MM.1S (cell line): ENCODE measurements at regions not wholly inside any gene's neighbourhood (a gene's known extent, or its start where the extent isn't known, plus 50 kb on each side); places are given as distances from the start of the nearest gene placed in this dataset.

ENCODE experiments used
- DNase-seq: peaks from one replicate; pipeline ENCODE4 v3.0.0-alpha.2; 2015
- H2AFZ ChIP-seq: fragments of 300-600 bp; sonication (generic); 2 replicates; pipeline ENCODE4 v1.6.0; 2016; ENCODE audit warnings: antibody characterized with exemption, low read length
- H3F3A ChIP-seq: fragments of 300-600 bp; sonication (generic); 2 replicates; pipeline ENCODE4 v1.6.1; 2016; ENCODE audit warnings: mild to moderate bottlenecking, antibody characterized with exemption, low read length, moderate library complexity, mixed read lengths; ENCODE audit not compliant: insufficient read depth
- H3K27ac ChIP-seq: fragments of 300-600 bp; sonication (generic); 2 replicates; pipeline ENCODE4 v1.5.1; 2016; ENCODE audit warnings: mild to moderate bottlenecking, low read length
- H3K27me3 ChIP-seq: fragments of 300-600 bp; sonication (generic); replicated peaks from 2 replicates; pipeline ENCODE4 v1.6.0; 2016; ENCODE audit warnings: low read length; ENCODE audit not compliant: insufficient read depth
- H3K36me3 ChIP-seq: fragments of 300-600 bp; sonication (generic); replicated peaks from 2 replicates; pipeline ENCODE4 v1.6.1; 2016; ENCODE audit warnings: mild to moderate bottlenecking, low read length, mixed read lengths; ENCODE audit not compliant: insufficient read depth
- H3K4me1 ChIP-seq: fragments of 300-600 bp; sonication (generic); 2 replicates; pipeline ENCODE4 v1.6.1; 2016; ENCODE audit warnings: low read length, mixed read lengths
- H3K4me2 ChIP-seq: fragments of 300-600 bp; sonication (generic); 2 replicates; pipeline ENCODE4 v1.6.0; 2016; ENCODE audit warnings: low read depth, low read length
- H3K4me3 ChIP-seq: fragments of 300-600 bp; sonication (generic); 2 replicates; pipeline ENCODE4 v1.5.1; 2016; ENCODE audit warnings: low read length, mixed read lengths
- H3K79me2 ChIP-seq: fragments of 300-600 bp; sonication (generic); 2 replicates; pipeline ENCODE4 v1.6.1; 2016; ENCODE audit warnings: mixed run types, low read length, mixed read lengths
- H3K9ac ChIP-seq: fragments of 300-600 bp; sonication (generic); 2 replicates; pipeline ENCODE4 v1.6.1; 2016; ENCODE audit warnings: low read length, mixed read lengths
- H3K9me2 ChIP-seq: fragments of 300-600 bp; sonication (generic); replicated peaks from 2 replicates; pipeline ENCODE4 v1.6.1; 2016; ENCODE audit warnings: mild to moderate bottlenecking, low read length, mixed read lengths; ENCODE audit not compliant: insufficient read depth
- H3K9me3 ChIP-seq: fragments of 300-600 bp; sonication (generic); replicated peaks from 2 replicates; pipeline ENCODE4 v1.6.1; 2016; ENCODE audit warnings: mild to moderate bottlenecking, low read length, mixed read lengths; ENCODE audit not compliant: insufficient read depth
- H4K20me1 ChIP-seq: fragments of 300-600 bp; sonication (generic); 2 replicates; pipeline ENCODE4 v1.6.1; 2016; ENCODE audit warnings: mild to moderate bottlenecking, low read length, moderate library complexity, mixed read lengths; ENCODE audit not compliant: insufficient read depth
- CTCF ChIP-seq: fragments of 300-600 bp; sonication (generic); IDR thresholded peaks from 2 replicates; pipeline ENCODE4 v1.5.1; 2016; ENCODE audit warnings: antibody characterized with exemption, low read length, mixed read lengths
- EZH2 ChIP-seq: fragments of 300-600 bp; sonication (generic); optimal IDR thresholded peaks from 2 replicates; pipeline ENCODE3; 2017; ENCODE audit warnings: low read depth, mild to moderate bottlenecking, antibody characterized with exemption, low read length, mixed read lengths
- EZH2phosphoT487 ChIP-seq: fragments of 300-600 bp; sonication (generic); IDR thresholded peaks from 2 replicates; pipeline ENCODE4 v1.6.1; 2018; ENCODE audit warnings: antibody characterized with exemption, low read length

- Histone ChIP-seq H3K9me2 (no peaks in the 10 kb centered on the region), H3K36me3 (no peaks in the 10 kb centered on the region), H3K4me1 (no peaks in the 10 kb centered on the region), H3F3A (no peaks in the 10 kb centered on the region), H3K27ac (no peak overlapping the region), H3K79me2 (no peaks in the 10 kb centered on the region), H2AFZ (no peak overlapping the region), H4K20me1 (no peaks in the 10 kb centered on the region), H3K9ac (no peak overlapping the region), H3K27me3 (no peaks in the 10 kb centered on the region), H3K4me2 (no peak overlapping the region), H3K4me3 (no peak overlapping the region), H3K9me3 (no peaks in the 10 kb centered on the region)
- no peak for DNase-seq
- TF ChIP-seq CTCF = no peak
- no peak for TF ChIP-seq EZH2
- TF ChIP-seq EZH2phosphoT487 = no peak
These were observed 162.9 kb downstream of the MBL2 start for GRCh38 chr10:52609626-52610240.

- H4K20me1 ChIP-seq = no peaks in the 10 kb centered on the region
- no peak overlapping the region for H3K4me3 ChIP-seq
- no peaks in the 10 kb centered on the region for H3K9me2 ChIP-seq
- no peak overlapping the region for H2AFZ ChIP-seq
- H3K27me3 ChIP-seq = no peaks in the 10 kb centered on the region
- no peak for DNase-seq
- H3F3A ChIP-seq = no peaks in the 10 kb centered on the region
- H3K36me3 ChIP-seq = no peaks in the 10 kb centered on the region; the same call in 1 of the 2 replicates
- no peaks in the 10 kb centered on the region for H3K9me3 ChIP-seq
- no peaks in the 10 kb centered on the region for H3K4me1 ChIP-seq
- no peak overlapping the region for H3K4me2 ChIP-seq
- TF ChIP-seq EZH2 = no peak
- no peak for TF ChIP-seq EZH2phosphoT487
- TF ChIP-seq CTCF = no peak
- H3K79me2 ChIP-seq = no peaks in the 10 kb centered on the region
- H3K9ac ChIP-seq = no peak overlapping the region
- no peak overlapping the region for H3K27ac ChIP-seq
These were observed 157.3 kb downstream of the MBL2 start for GRCh38 chr10:52615331-52615730.

DNA sequence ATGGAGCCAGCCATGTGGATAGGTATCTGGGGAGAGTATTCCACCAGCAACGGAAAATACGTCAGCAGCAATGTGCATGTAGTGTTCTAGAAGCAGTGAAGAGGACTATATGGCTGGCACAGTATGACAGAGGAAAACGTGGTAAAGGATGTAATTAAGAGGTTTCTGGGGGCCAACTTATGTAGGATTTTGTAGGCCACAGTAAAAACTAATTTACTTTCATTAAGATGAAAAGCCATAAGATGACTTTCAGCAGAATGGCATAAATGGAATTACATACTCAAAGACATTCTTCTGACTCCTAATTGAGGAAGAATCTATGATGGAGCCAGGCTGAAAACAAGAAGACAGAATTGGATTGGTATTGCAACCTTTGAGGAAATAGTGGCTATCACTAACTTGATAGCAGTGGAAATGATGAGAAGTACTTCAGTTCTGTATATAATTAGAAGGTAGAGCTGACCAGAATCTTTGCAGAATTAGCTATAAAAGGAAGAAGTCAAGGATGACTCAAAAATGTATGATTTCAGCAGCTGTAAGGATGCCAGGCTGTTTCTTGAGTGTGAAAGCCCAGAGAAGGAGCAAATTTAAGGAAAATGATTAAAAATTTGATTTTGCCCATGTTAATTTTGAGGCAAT, 156.7 kb downstream of the MBL2 start:
- no peaks in the 10 kb centered on the region; the same call in 1 of the 2 replicates for H3K36me3 ChIP-seq
- DNase-seq = no peak

More for the DNA sequence above, 156.7 kb downstream of the MBL2 start:
- Histone ChIP-seq H3K9me3 (no peaks in the 10 kb centered on the region), H3K9ac (no peak overlapping the region), H3K4me1 (no peaks in the 10 kb centered on the region), H4K20me1 (no peaks in the 10 kb centered on the region), H3F3A (no peaks in the 10 kb centered on the region), H3K9me2 (no peaks in the 10 kb centered on the region), H3K4me2 (no peak overlapping the region), H3K27ac (no peak overlapping the region), H2AFZ (no peak overlapping the region), H3K79me2 (no peaks in the 10 kb centered on the region), H3K4me3 (no peak overlapping the region), H3K27me3 (no peaks in the 10 kb centered on the region)
- TF ChIP-seq CTCF = no peak
- no peak for TF ChIP-seq EZH2
- TF ChIP-seq EZH2phosphoT487 = no peak
